H1 (cell line): ENCODE measurements at regions not wholly inside any gene's neighbourhood (a gene's known extent, or its start where the extent isn't known, plus 50 kb on each side); places are given as distances from the start of the nearest gene placed in this dataset.

Experiments used
- CTCF ChIA-PET: fragments of 300-600 bp; sonication (Branson Sonifier 250); formaldehyde crosslinking; loops from one replicate; lab custom pipeline; 2021; ENCODE audit not compliant: partially characterized antibody; lab: Charles Lee
- POLR2A ChIA-PET: fragments of 300-600 bp; sonication (Branson Sonifier 250); formaldehyde crosslinking; loops from one replicate; lab custom pipeline; 2021; ENCODE audit warnings: inconsistent platforms; ENCODE audit not compliant: partially characterized antibody; lab: Charles Lee
- DNase-seq, 2 experiments: peaks; one replicate each; pipeline versions ENCODE4 v3.0.0 to v3.0.0-alpha.2; 2010 to 2022; ENCODE audit warnings: low spot score in 2 of 2, low read depth in 1 of 2, mixed read lengths in 1 of 2
- FAIRE-seq: peaks from 2 replicates; lab custom pipeline; 2011; peaks lifted over from hg19 to GRCh38; lab: Jason Lieb, UNC
- H2AFZ ChIP-seq: 2 replicates; pipeline ENCODE4 v1.8.1; 2012; ENCODE audit warnings: low read length, inconsistent platforms
- H2AK5ac ChIP-seq: 2 replicates; pipeline ENCODE4 v1.6.1; 2013; ENCODE audit warnings: low read depth, low read length
- H2BK120ac ChIP-seq: replicated peaks from 2 replicates; pipeline ENCODE3; 2013; ENCODE audit warnings: low read depth, low read length, inconsistent platforms
- H2BK12ac ChIP-seq: 2 replicates; pipeline ENCODE4 v1.6.1; 2013; ENCODE audit warnings: low read depth, low read length
- H2BK15ac ChIP-seq: 2 replicates; pipeline ENCODE4 v1.6.1; 2013; ENCODE audit warnings: low read length
- H2BK20ac ChIP-seq: 2 replicates; pipeline ENCODE4 v1.6.1; 2013; ENCODE audit warnings: low read length
- H2BK5ac ChIP-seq: 2 replicates; pipeline ENCODE4 v1.6.1; 2013; ENCODE audit warnings: low read depth, low read length
- H3K14ac ChIP-seq: 2 replicates; pipeline ENCODE4 v1.6.1; 2013; ENCODE audit warnings: inconsistent platforms; ENCODE audit not compliant: insufficient read length
- H3K18ac ChIP-seq: 2 replicates; pipeline ENCODE4 v1.6.1; 2013; ENCODE audit warnings: low read length; ENCODE audit errors: extremely low read depth
- H3K23ac ChIP-seq: 2 replicates; pipeline ENCODE4 v1.6.1; 2013; ENCODE audit warnings: inconsistent platforms; ENCODE audit not compliant: insufficient read length
- H3K23me2 ChIP-seq: 2 replicates; pipeline ENCODE4 v1.6.1; 2013; ENCODE audit warnings: low read depth, low read length
- H3K27ac ChIP-seq: 2 replicates; pipeline ENCODE4 v1.6.1; 2011; ENCODE audit warnings: low read depth, low read length, inconsistent platforms
- H3K27me3 ChIP-seq, 4 experiments: replicated peaks in 1 of 4; 1 replicate in 1 of 4; 2 replicates in 3 of 4; pipeline versions ENCODE4 v1.6.1 to v1.8.1; 2011 to 2013; ENCODE audit warnings: low read length in 3 of 4, mild to moderate bottlenecking in 3 of 4, inconsistent platforms in 2 of 4, mixed read lengths in 2 of 4, moderate library complexity in 1 of 4; ENCODE audit not compliant: control insufficient read depth in 3 of 4, insufficient read depth in 3 of 4; ENCODE audit errors: extremely low read depth in 1 of 4
- H3K36me3 ChIP-seq, 4 experiments: 2 replicates each; pipeline versions ENCODE4 v1.6.1 to v1.8.1; 2011 to 2013; ENCODE audit warnings: mild to moderate bottlenecking in 4 of 4, low read length in 3 of 4, moderate library complexity in 2 of 4, control low read depth in 1 of 4, inconsistent platforms in 1 of 4; ENCODE audit not compliant: insufficient read depth in 4 of 4, control insufficient read depth in 2 of 4
- H3K4ac ChIP-seq: replicated peaks from 2 replicates; pipeline ENCODE3; 2013; ENCODE audit warnings: low read length, low read depth, mixed read lengths, inconsistent platforms; ENCODE audit not compliant: insufficient read length
- H3K4me1 ChIP-seq, 4 experiments: replicated peaks in 1 of 4; 1 replicate in 1 of 4; 2 replicates in 3 of 4; pipeline versions ENCODE4 v1.6.1 to v1.8.1; 2011 to 2013; ENCODE audit warnings: low read length in 3 of 4, inconsistent platforms in 2 of 4, mixed read lengths in 1 of 4; ENCODE audit not compliant: insufficient read depth in 4 of 4, control insufficient read depth in 3 of 4
- H3K4me2 ChIP-seq, 2 experiments: 2 replicates each; pipeline versions ENCODE4 v1.6.1 to v1.8.1; 2011 to 2013; ENCODE audit warnings: low read depth in 2 of 2, low read length in 2 of 2, control low read depth in 1 of 2, inconsistent platforms in 1 of 2, mild to moderate bottlenecking in 1 of 2; ENCODE audit not compliant: insufficient read depth in 1 of 2
- H3K4me3 ChIP-seq, 4 experiments: fragments of 200-600, 300-600 bp in 1 of 4; sonication (generic), shearing (Covaris generic), sonication (Bioruptor Twin) in 1 of 4; 2 replicates each; pipeline versions ENCODE4 v1.5.1 to v1.8.1; 2011 to 2016; ENCODE audit warnings: low read length in 4 of 4, low read depth in 3 of 4, control low read depth in 2 of 4, inconsistent platforms in 2 of 4, mild to moderate bottlenecking in 2 of 4, mixed read lengths in 1 of 4, moderate library complexity in 1 of 4; ENCODE audit not compliant: insufficient read depth in 2 of 4; ENCODE audit errors: extremely low read depth in 1 of 4
- H3K56ac ChIP-seq: replicated peaks from 2 replicates; pipeline ENCODE3; 2013; ENCODE audit warnings: low read depth, mild to moderate bottlenecking, mixed read lengths, low read length, inconsistent platforms; ENCODE audit not compliant: insufficient read length
- H3K79me1 ChIP-seq: 2 replicates; pipeline ENCODE4 v1.6.1; 2013; ENCODE audit warnings: low read depth, low read length, control low read depth
- H3K79me2 ChIP-seq, 2 experiments: 2 replicates each; pipeline versions ENCODE4 v1.6.1 to v1.8.1; 2012 to 2013; ENCODE audit warnings: low read length in 2 of 2, mild to moderate bottlenecking in 2 of 2, inconsistent platforms in 1 of 2; ENCODE audit not compliant: insufficient read depth in 2 of 2, control insufficient read depth in 1 of 2
- H3K9ac ChIP-seq, 4 experiments: replicated peaks in 1 of 4; 1 replicate in 1 of 4; 2 replicates in 3 of 4; pipeline versions ENCODE4 v1.6.1 to v1.8.1; 2011 to 2013; ENCODE audit warnings: low read depth in 3 of 4, low read length in 3 of 4, control low read depth in 2 of 4, mild to moderate bottlenecking in 2 of 4, moderate library complexity in 2 of 4, inconsistent platforms in 1 of 4; ENCODE audit errors: extremely low read depth in 1 of 4
- H3K9me3 ChIP-seq, 2 experiments: 2 replicates each; pipeline versions ENCODE4 v1.6.1 to v1.8.1; 2012 to 2013; ENCODE audit warnings: mild to moderate bottlenecking in 2 of 2, moderate library complexity in 2 of 2, control low read depth in 1 of 2, inconsistent platforms in 1 of 2, low read depth in 1 of 2, low read length in 1 of 2, mixed read lengths in 1 of 2; ENCODE audit not compliant: insufficient read depth in 2 of 2
- H4K20me1 ChIP-seq, 2 experiments: replicated peaks in 1 of 2; 2 replicates each; pipeline versions ENCODE3 to v1.8.1; 2011 to 2013; ENCODE audit warnings: inconsistent platforms in 2 of 2, low read length in 2 of 2, mild to moderate bottlenecking in 1 of 2; ENCODE audit not compliant: insufficient read depth in 2 of 2, control insufficient read depth in 1 of 2
- H4K5ac ChIP-seq: 2 replicates; pipeline ENCODE4 v1.6.1; 2013; ENCODE audit warnings: low read length, low read depth, mixed read lengths, inconsistent platforms; ENCODE audit not compliant: insufficient read length
- H4K8ac ChIP-seq: 2 replicates; pipeline ENCODE4 v1.8.0; 2013; ENCODE audit warnings: mild to moderate bottlenecking, moderate library complexity, low read length, inconsistent platforms; ENCODE audit not compliant: insufficient read depth; ENCODE audit errors: extremely low read depth
- H4K91ac ChIP-seq: replicated peaks from 2 replicates; pipeline ENCODE3; 2013; ENCODE audit warnings: low read length, mixed read lengths, inconsistent platforms; ENCODE audit not compliant: insufficient read length
- CREB1 ChIP-seq: IDR thresholded peaks from 2 replicates; pipeline ENCODE4 v1.6.1; 2012; ENCODE audit warnings: inconsistent platforms
- JUND ChIP-seq: IDR thresholded peaks from 2 replicates; pipeline ENCODE4 v1.6.1; 2011; ENCODE audit warnings: mild to moderate bottlenecking, improper control_type of control experiment, low read length
- POLR2A ChIP-seq, 2 experiments: IDR thresholded peaks; 1 replicate in 1 of 2; 2 replicates in 1 of 2; pipeline ENCODE4 v1.6.1; 2011; ENCODE audit warnings: low read depth in 2 of 2, low read length in 2 of 2, mild to moderate bottlenecking in 2 of 2; ENCODE audit errors: control extremely low read depth in 1 of 2
- POLR2AphosphoS5 ChIP-seq: IDR thresholded peaks from 2 replicates; pipeline ENCODE4 v1.6.1; 2011; ENCODE audit warnings: low read depth, low read length
- RFX5 ChIP-seq: IDR thresholded peaks from 2 replicates; pipeline ENCODE4 v1.6.1; 2011; ENCODE audit warnings: low read depth, low read length, improper control_type of control experiment, borderline replicate concordance
- ZNF274 ChIP-seq: IDR thresholded peaks from 2 replicates; pipeline ENCODE4 v1.7.0; 2012; ENCODE audit warnings: low read length, borderline replicate concordance; ENCODE audit errors: extremely low read depth
- WGBS, 2 experiments: shearing (Covaris generic) in 1 of 2; methylation state at CpG; one replicate each; pipeline versions ENCODE4 v1.1.6 to v1.1.7; 2013 to 2015; ENCODE audit warnings: low lambda C conversion rate in 2 of 2, mixed read lengths in 2 of 2, inconsistent platforms in 1 of 2, low coverage in 1 of 2, missing lambda C conversion rate in 1 of 2; ENCODE audit not compliant: insufficient replicate concordance in 2 of 2, insufficient coverage in 1 of 2, insufficient read length in 1 of 2; ENCODE audit errors: extremely low coverage in 1 of 2, missing lambda C conversion rate in 1 of 2; 5-methylcytosine and 5-hydroxymethylcytosine counted together

GRCh38 chrX:39693298-39693697 lies 404.5 kb downstream of the BCOR start:
- POLR2A ChIA-PET: no interaction called here

More at GRCh38 chrX:39693298-39693697, 404.5 kb downstream of the BCOR start:
- no peak overlapping the region for H2BK20ac ChIP-seq
- no peak overlapping the region for H2BK5ac ChIP-seq
- 0 out of 4 replicates have a peak overlapping the region, but pooled peaks of 1 of the 2 experiments have one; percentile 38 for H3K4me2 ChIP-seq
- H4K5ac ChIP-seq: no peak overlapping the region
- peaks cover 0 to 1% (median 0%) of the 10 kb centered on the region in 4 experiments; a peak in 2 of 7 replicates for H3K27me3 ChIP-seq
- no peak overlapping the region for H3K14ac ChIP-seq
- FAIRE-seq: no peak
- no peak for DNase-seq
- no peaks in the 10 kb centered on the region for H3K36me3 ChIP-seq
- no peak overlapping the region for H3K4me3 ChIP-seq
- TF ChIP-seq ZNF274 (no peak), POLR2AphosphoS5 (no peak), JUND (peak; percentile 86), CREB1 (peak; percentile 74), RFX5 (no peak), POLR2A (IDR thresholded peaks at IDR 0.05; ENCODE audit: control extremely low read depth in 1 of 2, low read depth in 2 of 2, low read length in 2 of 2) (no peak)
- TF ChIP-seq, all 59 proteins: peak for 2
- CTCF ChIA-PET: no interaction called here
- Histone ChIP-seq H2AK5ac (no peak overlapping the region), H3K79me2 (no peaks in the 10 kb centered on the region), H3K9ac (no peak overlapping the region), H3K18ac (no peak overlapping the region), H2AFZ (no peak overlapping the region), H3K27ac (no peak overlapping the region), H3K79me1 (no peaks in the 10 kb centered on the region), H3K56ac (no peak overlapping the region), H4K20me1 (no peaks in the 10 kb centered on the region), H2BK15ac (no peak overlapping the region), H3K23me2 (peaks cover 2% of the 10 kb centered on the region; the same call in 1 of the 2 replicates), H3K23ac (no peak overlapping the region), H3K4ac (no peak overlapping the region), H4K8ac (no peak overlapping the region), H3K4me1 (peaks cover 2 to 10% (median 4%) of the 10 kb centered on the region in 4 experiments), H2BK120ac (no peak overlapping the region), H2BK12ac (no peak overlapping the region), H4K91ac (no peak overlapping the region), H3K9me3 (0 out of 4 replicates have a peak, but pooled peaks cover 0 to 5% of the 10 kb centered on the region in 2 experiments)
- 47% methylated on average over 6 of the region's 7 CpGs; no CpG with 5 or more reads in 1 of the 2 experiments for WGBS, 2 experiments
